ENCODE measurements at regions not wholly inside any gene's neighbourhood (a gene's known extent, or its start where the extent isn't known, plus 50 kb on each side); places are given as distances from the start of the nearest gene placed in this dataset.

DNA sequence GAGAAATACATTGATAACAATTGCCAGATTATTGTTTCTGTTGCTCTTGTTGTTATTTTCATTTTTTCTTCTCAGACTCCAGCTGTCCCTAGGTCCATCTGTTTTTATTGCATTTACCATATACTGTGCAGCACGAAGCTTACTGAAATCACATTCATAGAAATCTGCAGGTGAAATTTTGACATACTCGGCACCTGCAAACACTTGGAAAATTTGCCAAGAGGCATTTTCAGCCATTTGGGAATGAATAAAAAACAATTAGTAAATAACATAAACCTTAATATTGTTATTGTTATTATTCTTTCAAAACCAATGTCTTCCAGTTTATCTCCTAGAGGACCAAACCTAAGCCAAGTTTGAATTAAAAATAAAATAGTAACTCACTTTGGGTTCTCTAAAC, 2357.2 kb downstream of the LRRC4C start:
- TF ChIP-seq, protein P1, sequence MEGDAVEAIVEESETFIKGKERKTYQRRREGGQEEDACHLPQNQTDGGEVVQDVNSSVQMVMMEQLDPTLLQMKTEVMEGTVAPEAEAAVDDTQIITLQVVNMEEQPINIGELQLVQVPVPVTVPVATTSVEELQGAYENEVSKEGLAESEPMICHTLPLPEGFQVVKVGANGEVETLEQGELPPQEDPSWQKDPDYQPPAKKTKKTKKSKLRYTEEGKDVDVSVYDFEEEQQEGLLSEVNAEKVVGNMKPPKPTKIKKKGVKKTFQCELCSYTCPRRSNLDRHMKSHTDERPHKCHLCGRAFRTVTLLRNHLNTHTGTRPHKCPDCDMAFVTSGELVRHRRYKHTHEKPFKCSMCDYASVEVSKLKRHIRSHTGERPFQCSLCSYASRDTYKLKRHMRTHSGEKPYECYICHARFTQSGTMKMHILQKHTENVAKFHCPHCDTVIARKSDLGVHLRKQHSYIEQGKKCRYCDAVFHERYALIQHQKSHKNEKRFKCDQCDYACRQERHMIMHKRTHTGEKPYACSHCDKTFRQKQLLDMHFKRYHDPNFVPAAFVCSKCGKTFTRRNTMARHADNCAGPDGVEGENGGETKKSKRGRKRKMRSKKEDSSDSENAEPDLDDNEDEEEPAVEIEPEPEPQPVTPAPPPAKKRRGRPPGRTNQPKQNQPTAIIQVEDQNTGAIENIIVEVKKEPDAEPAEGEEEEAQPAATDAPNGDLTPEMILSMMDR (IDR thresholded peaks at IDR 0.05) = no peak
- no peak for TF ChIP-seq POLR2A (IDR thresholded peaks at IDR 0.05)

All from uterus (tissue), 2 donors.